ENCODE measurements at regions not wholly inside any gene's neighbourhood (a gene's known extent, or its start where the extent isn't known, plus 50 kb on each side); places are given as distances from the start of the nearest gene placed in this dataset.

DNA sequence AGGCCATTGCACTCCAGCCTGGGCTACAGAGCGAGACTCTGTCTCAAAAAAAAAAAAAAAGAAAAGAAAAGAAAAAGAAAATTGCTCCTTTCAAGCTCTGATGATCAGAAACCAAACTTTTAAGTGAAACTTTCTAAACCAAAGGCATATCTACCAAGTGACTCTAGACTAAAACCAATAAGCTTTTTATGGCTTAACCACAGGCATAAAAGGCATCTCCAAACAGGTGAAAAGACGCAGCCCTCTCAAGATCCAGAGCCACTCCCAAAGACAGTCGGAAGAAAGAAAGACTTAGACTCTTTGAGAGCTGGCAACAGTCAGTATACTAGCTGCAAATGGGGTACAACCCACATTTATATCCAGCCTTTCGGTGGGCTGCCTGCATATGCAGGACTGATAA, 117.1 kb upstream of the AP1S2 start:
- TF ChIP-seq EZH2 (IDR thresholded peaks at IDR 0.05; ENCODE audit: insufficient read depth, poor library complexity, severe bottlenecking) = no peak
- no peak for TF ChIP-seq EZH2phosphoT487 (IDR thresholded peaks at IDR 0.05; ENCODE audit: insufficient read depth, low read depth)

All from GM23248 (cell line).